HL-60 (cell line): ENCODE measurements at regions not wholly inside any gene's neighbourhood (a gene's known extent, or its start where the extent isn't known, plus 50 kb on each side); places are given as distances from the start of the nearest gene placed in this dataset.

Experiments used
- DNase-seq, 2 experiments: peaks; one replicate each; pipeline ENCODE4 v3.0.0-alpha.2; 2010 to 2020; ENCODE audit warnings: low read depth in 1 of 2, low spot score in 1 of 2
- H3K27ac ChIP-seq: fragments of 250-450 bp; sonication (Bioruptor Pico); replicated peaks from 2 replicates; pipeline ENCODE4 v1.5.1; 2020; ENCODE audit warnings: mild to moderate bottlenecking, moderate library complexity
- H3K27me3 ChIP-seq: fragments of 250-450 bp; sonication (Bioruptor Pico); 2 replicates; pipeline ENCODE4 v1.5.1; 2021; ENCODE audit warnings: mild to moderate bottlenecking, moderate library complexity; ENCODE audit not compliant: insufficient read depth, poor library complexity, severe bottlenecking
- H3K4me3 ChIP-seq: replicated peaks from 2 replicates; pipeline ENCODE4 v1.5.1; 2011; ENCODE audit warnings: mild to moderate bottlenecking, control low read depth, low read length; ENCODE audit not compliant: insufficient read depth
- GABPA ChIP-seq: IDR thresholded peaks from 2 replicates; pipeline ENCODE4 v1.6.1; 2012; ENCODE audit warnings: low read depth
- POLR2AphosphoS5 ChIP-seq: IDR thresholded peaks from 2 replicates; pipeline ENCODE4 v1.6.1; 2012; ENCODE audit warnings: low read depth
- REST ChIP-seq: IDR thresholded peaks from 2 replicates; pipeline ENCODE4 v1.6.1; 2012; ENCODE audit warnings: low read depth; ENCODE audit not compliant: insufficient replicate concordance
- SPI1 ChIP-seq: IDR thresholded peaks from 2 replicates; pipeline ENCODE4 v1.6.1; 2012; ENCODE audit warnings: low read depth, mild to moderate bottlenecking, borderline replicate concordance
- TF ChIP-seq, protein P1 (sequence below): IDR thresholded peaks from one replicate; pipeline ENCODE4 v1.5.1; 2011; ENCODE audit warnings: low read length, control low read depth, inconsistent platforms; ENCODE audit not compliant: insufficient read depth

DNA sequence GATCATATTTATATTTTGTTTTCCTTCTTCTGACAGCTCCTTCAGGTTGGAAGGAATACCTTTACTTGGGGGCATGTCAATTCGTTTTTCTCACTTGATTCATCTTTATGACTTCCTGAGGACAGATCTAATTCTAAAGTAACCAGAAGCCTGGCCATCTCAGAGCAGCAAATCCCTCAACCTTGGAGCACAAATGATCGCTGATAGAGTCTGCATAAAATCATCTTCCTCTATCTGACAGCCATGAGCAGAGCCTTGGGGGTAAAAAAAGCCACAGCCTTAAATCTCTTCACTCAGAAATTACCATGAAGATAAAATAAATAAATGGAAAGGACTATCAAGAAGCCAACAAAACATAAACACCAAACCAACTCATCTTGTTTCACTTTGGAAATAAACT, 325.8 kb downstream of the PRR16 start:
- H3K4me3 ChIP-seq: no peak overlapping the region
- TF ChIP-seq, protein P1, sequence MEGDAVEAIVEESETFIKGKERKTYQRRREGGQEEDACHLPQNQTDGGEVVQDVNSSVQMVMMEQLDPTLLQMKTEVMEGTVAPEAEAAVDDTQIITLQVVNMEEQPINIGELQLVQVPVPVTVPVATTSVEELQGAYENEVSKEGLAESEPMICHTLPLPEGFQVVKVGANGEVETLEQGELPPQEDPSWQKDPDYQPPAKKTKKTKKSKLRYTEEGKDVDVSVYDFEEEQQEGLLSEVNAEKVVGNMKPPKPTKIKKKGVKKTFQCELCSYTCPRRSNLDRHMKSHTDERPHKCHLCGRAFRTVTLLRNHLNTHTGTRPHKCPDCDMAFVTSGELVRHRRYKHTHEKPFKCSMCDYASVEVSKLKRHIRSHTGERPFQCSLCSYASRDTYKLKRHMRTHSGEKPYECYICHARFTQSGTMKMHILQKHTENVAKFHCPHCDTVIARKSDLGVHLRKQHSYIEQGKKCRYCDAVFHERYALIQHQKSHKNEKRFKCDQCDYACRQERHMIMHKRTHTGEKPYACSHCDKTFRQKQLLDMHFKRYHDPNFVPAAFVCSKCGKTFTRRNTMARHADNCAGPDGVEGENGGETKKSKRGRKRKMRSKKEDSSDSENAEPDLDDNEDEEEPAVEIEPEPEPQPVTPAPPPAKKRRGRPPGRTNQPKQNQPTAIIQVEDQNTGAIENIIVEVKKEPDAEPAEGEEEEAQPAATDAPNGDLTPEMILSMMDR: no peak
- TF ChIP-seq GABPA (no peak), REST (no peak), POLR2AphosphoS5 (no peak), SPI1 (no peak)

GRCh38 chr5:120790339-120790738, 326.2 kb downstream of the PRR16 start:
- no peak for DNase-seq
- Histone ChIP-seq H3K27ac (no peak overlapping the region), H3K4me3 (no peak overlapping the region), H3K27me3 (no peaks in the 10 kb centered on the region)
- TF ChIP-seq REST: no peak
- TF ChIP-seq GABPA: no peak
- no peak for TF ChIP-seq POLR2AphosphoS5
- TF ChIP-seq, protein P1: no peak
- no peak for TF ChIP-seq SPI1

More for the DNA sequence above, 325.8 kb downstream of the PRR16 start:
- Histone ChIP-seq H3K27ac (no peak overlapping the region), H3K27me3 (no peaks in the 10 kb centered on the region)
- no peak for DNase-seq

GRCh38 chr5:120792477-120792876, 328.4 kb downstream of the PRR16 start:
- TF ChIP-seq POLR2AphosphoS5 (no peak), GABPA (no peak)
- TF ChIP-seq, protein P1: no peak
- no peak for DNase-seq
- H3K4me3 ChIP-seq: no peak overlapping the region
- no peak overlapping the region for H3K27ac ChIP-seq
- H3K27me3 ChIP-seq: no peaks in the 10 kb centered on the region

DNA sequence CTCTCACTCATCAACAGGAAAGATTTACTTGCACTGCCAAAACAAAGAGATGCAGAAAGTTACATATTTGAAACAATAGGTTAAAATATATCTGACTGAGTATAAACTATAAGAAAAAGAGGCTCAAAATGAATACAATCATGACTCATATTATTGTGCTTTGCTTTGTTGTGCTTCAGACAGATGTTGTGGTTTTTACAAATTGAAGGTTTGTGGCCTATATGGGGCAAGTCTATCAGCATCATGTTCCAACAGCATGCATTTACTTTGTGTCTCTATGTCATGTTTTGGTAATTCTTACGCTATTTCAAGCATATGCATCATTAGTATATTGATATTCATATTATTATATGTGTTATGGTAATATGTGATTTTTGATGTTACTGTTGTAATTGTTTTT, 330.0 kb downstream of the PRR16 start:
- no peaks in the 10 kb centered on the region for H3K27me3 ChIP-seq
- H3K27ac ChIP-seq: no peak overlapping the region
- no peak for DNase-seq
- no peak for TF ChIP-seq REST
- no peak for TF ChIP-seq POLR2AphosphoS5
- TF ChIP-seq SPI1: no peak
- TF ChIP-seq, protein P1: no peak
- no peak for TF ChIP-seq GABPA
- no peak overlapping the region for H3K4me3 ChIP-seq
